ENCODE measurements at regions not wholly inside any gene's neighbourhood (a gene's known extent, or its start where the extent isn't known, plus 50 kb on each side); places are given as distances from the start of the nearest gene placed in this dataset.

- Mint-ChIP-seq H3K27ac (ENCODE audit: unreplicated experiment) (no peak overlapping the region), H3K4me3 (ENCODE audit: unreplicated experiment) (no peak overlapping the region), H3K27me3 (ENCODE audit: unreplicated experiment) (no peaks in the 10 kb centered on the region)
Observed at GRCh38 chr12:72836194-72836593, 564.0 kb downstream of the TRHDE start.

GRCh38 chr12:72839696-72840095 is 567.5 kb downstream of the TRHDE start:
- no peaks in the 10 kb centered on the region for H3K27me3 Mint-ChIP-seq (ENCODE audit: unreplicated experiment)
- H3K27ac Mint-ChIP-seq (ENCODE audit: unreplicated experiment), result no peak overlapping the region
- no peak overlapping the region for H3K4me3 Mint-ChIP-seq (ENCODE audit: unreplicated experiment)
- no peaks in the 10 kb centered on the region for H3K4me1 Mint-ChIP-seq (ENCODE audit: unreplicated experiment)
- H3K36me3 Mint-ChIP-seq (ENCODE audit: unreplicated experiment), result no peaks in the 10 kb centered on the region
- DNase-seq (ENCODE audit: extremely low spot score, unreplicated experiment), result no peak
- H3K9me3 Mint-ChIP-seq (ENCODE audit: unreplicated experiment), result peaks cover 41% of the 10 kb centered on the region
- TF ChIP-seq CTCF (IDR thresholded peaks at IDR 0.05), result no peak

More at GRCh38 chr12:72836194-72836593, 564.0 kb downstream of the TRHDE start:
- Mint-ChIP-seq H3K36me3 (ENCODE audit: unreplicated experiment) (no peaks in the 10 kb centered on the region), H3K4me1 (ENCODE audit: unreplicated experiment) (no peaks in the 10 kb centered on the region), H3K9me3 (ENCODE audit: unreplicated experiment) (peaks cover 25% of the 10 kb centered on the region)
- TF ChIP-seq CTCF (IDR thresholded peaks at IDR 0.05), result no peak
- no peak for DNase-seq (ENCODE audit: extremely low spot score, unreplicated experiment)

- no peak for DNase-seq (ENCODE audit: extremely low spot score, unreplicated experiment)
- Mint-ChIP-seq H3K27me3 (ENCODE audit: unreplicated experiment) (no peaks in the 10 kb centered on the region), H3K4me3 (ENCODE audit: unreplicated experiment) (no peak overlapping the region), H3K4me1 (ENCODE audit: unreplicated experiment) (no peaks in the 10 kb centered on the region), H3K9me3 (ENCODE audit: unreplicated experiment) (peaks cover 5% of the 10 kb centered on the region), H3K27ac (ENCODE audit: unreplicated experiment) (no peak overlapping the region), H3K36me3 (ENCODE audit: unreplicated experiment) (no peaks in the 10 kb centered on the region)
- TF ChIP-seq CTCF (IDR thresholded peaks at IDR 0.05), result no peak
Observed at GRCh38 chr12:72863671-72864070, 591.5 kb downstream of the TRHDE start.

- DNase-seq (ENCODE audit: extremely low spot score, unreplicated experiment), result no peak
- no peaks in the 10 kb centered on the region for H3K4me1 Mint-ChIP-seq (ENCODE audit: unreplicated experiment)
- no peaks in the 10 kb centered on the region for H3K9me3 Mint-ChIP-seq (ENCODE audit: unreplicated experiment)
- TF ChIP-seq CTCF (IDR thresholded peaks at IDR 0.05), result no peak
- no peak overlapping the region for H3K27ac Mint-ChIP-seq (ENCODE audit: unreplicated experiment)
- no peak overlapping the region for H3K4me3 Mint-ChIP-seq (ENCODE audit: unreplicated experiment)
- H3K27me3 Mint-ChIP-seq (ENCODE audit: unreplicated experiment), result no peaks in the 10 kb centered on the region
- no peaks in the 10 kb centered on the region for H3K36me3 Mint-ChIP-seq (ENCODE audit: unreplicated experiment)
Observed at GRCh38 chr12:72865921-72866320, 593.8 kb downstream of the TRHDE start.

- no peaks in the 10 kb centered on the region for H3K4me1 Mint-ChIP-seq (ENCODE audit: unreplicated experiment)
- no peaks in the 10 kb centered on the region for H3K36me3 Mint-ChIP-seq (ENCODE audit: unreplicated experiment)
- peaks cover 6% of the 10 kb centered on the region for H3K9me3 Mint-ChIP-seq (ENCODE audit: unreplicated experiment)
- no peak overlapping the region for H3K27ac Mint-ChIP-seq (ENCODE audit: unreplicated experiment)
- no peaks in the 10 kb centered on the region for H3K27me3 Mint-ChIP-seq (ENCODE audit: unreplicated experiment)
- no peak for TF ChIP-seq CTCF (IDR thresholded peaks at IDR 0.05)
- H3K4me3 Mint-ChIP-seq (ENCODE audit: unreplicated experiment), result no peak overlapping the region
- no peak for DNase-seq (ENCODE audit: extremely low spot score, unreplicated experiment)
Observed at GRCh38 chr12:72869024-72869423, 596.9 kb downstream of the TRHDE start.
